C4-2B (cell line): ENCODE measurements at regions not wholly inside any gene's neighbourhood (a gene's known extent, or its start where the extent isn't known, plus 50 kb on each side); places are given as distances from the start of the nearest gene placed in this dataset.

Source experiments
- H3K27ac ChIP-seq: fragments of 450-650 bp; 2 replicates; pipeline ENCODE4 v1.5.1; 2017
- CTCF ChIP-seq: fragments of 450-650 bp; conservative IDR thresholded peaks from 2 replicates; pipeline ENCODE4 v1.5.1; 2017; ENCODE audit warnings: mild to moderate bottlenecking
- ZFX ChIP-seq: fragments of 450-650 bp; IDR thresholded peaks from 2 replicates; pipeline ENCODE4 v1.6.1; 2017

GRCh38 chr14:94924189-94924588 is 154.3 kb upstream of the GSC start:
- no peak for TF ChIP-seq CTCF
- no peak for TF ChIP-seq ZFX
- H3K27ac ChIP-seq: no peak overlapping the region

GRCh38 chr14:94923786-94924185 is 153.9 kb upstream of the GSC start:
- H3K27ac ChIP-seq: no peak overlapping the region
- TF ChIP-seq ZFX: no peak
- no peak for TF ChIP-seq CTCF

- no peak overlapping the region for H3K27ac ChIP-seq
- TF ChIP-seq ZFX (no peak), CTCF (no peak)
Measured at GRCh38 chr14:94922595-94923239, 152.8 kb upstream of the GSC start.

- no peak overlapping the region for H3K27ac ChIP-seq
- TF ChIP-seq ZFX (no peak), CTCF (no peak)
Measured at GRCh38 chr14:94921882-94922585, 152.1 kb upstream of the GSC start.

GRCh38 chr14:94921456-94921855 is 151.5 kb upstream of the GSC start:
- H3K27ac ChIP-seq: no peak overlapping the region
- TF ChIP-seq CTCF: no peak
- TF ChIP-seq ZFX: no peak

- TF ChIP-seq ZFX (no peak), CTCF (no peak)
- no peak overlapping the region for H3K27ac ChIP-seq
Measured at GRCh38 chr14:94919896-94920295, 150.0 kb upstream of the GSC start.

GRCh38 chr14:94918896-94919295 is 149.0 kb upstream of the GSC start:
- H3K27ac ChIP-seq: no peak overlapping the region
- TF ChIP-seq CTCF (no peak), ZFX (no peak)
